ENCODE measurements at regions not wholly inside any gene's neighbourhood (a gene's known extent, or its start where the extent isn't known, plus 50 kb on each side); places are given as distances from the start of the nearest gene placed in this dataset.
A peak's percentile ranks its signal among the peaks of the same experiment; 100 is the strongest.

DNA sequence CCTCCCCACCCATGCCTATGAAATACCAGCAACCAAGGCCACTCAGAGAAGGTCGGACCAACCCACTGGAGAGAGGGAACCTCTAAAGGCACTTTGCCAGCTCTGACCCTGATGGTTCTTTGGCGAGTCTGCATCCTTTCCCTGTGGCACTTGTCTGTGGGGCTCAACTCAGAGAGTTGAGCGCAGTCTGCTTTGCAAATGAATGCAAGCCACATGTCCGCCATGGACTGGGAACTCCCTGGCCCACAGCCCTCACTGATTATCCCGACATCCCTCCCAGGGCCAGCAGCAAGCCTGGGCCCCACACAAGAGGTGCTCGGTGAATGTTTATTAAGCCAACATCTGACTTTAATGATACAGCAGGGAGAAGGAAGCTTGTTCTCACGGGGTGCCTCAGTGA is 55.5 kb upstream of the HES1 start:
- H3K4me3 ChIP-seq (ENCODE audit: low read depth, low read length), result no peak overlapping the region
- no peaks in the 10 kb centered on the region for H3K36me3 ChIP-seq (ENCODE audit: control insufficient read depth in 2 of 2, insufficient read depth in 1 of 2, low read length in 2 of 2)
- TF ChIP-seq ZNF776 (tag by site-specific recombination; IDR thresholded peaks at IDR 0.05; ENCODE audit: borderline replicate concordance), result no peak
- no peak for TF ChIP-seq ZBTB1 (tag by site-specific recombination; IDR thresholded peaks at IDR 0.05)
- TF ChIP-seq ZBTB8A (tag by site-specific recombination; IDR thresholded peaks at IDR 0.05), result no peak
- no peak for TF ChIP-seq ZBTB49 (tag by site-specific recombination; IDR thresholded peaks at IDR 0.05; ENCODE audit: low read depth)
- TF ChIP-seq ZNF121 (tag by site-specific recombination; IDR thresholded peaks at IDR 0.05), result no peak
- TF ChIP-seq ZNF274 (IDR thresholded peaks at IDR 0.05; ENCODE audit: low read length), result no peak
- TF ChIP-seq ZNF274 (tag by site-specific recombination; IDR thresholded peaks at IDR 0.05; ENCODE audit: borderline replicate concordance), result no peak
- no peak for TF ChIP-seq ZNF777 (tag by site-specific recombination; IDR thresholded peaks at IDR 0.05; ENCODE audit: borderline replicate concordance)
- no peak for TF ChIP-seq ZNF626 (tag by site-specific recombination; IDR thresholded peaks at IDR 0.05)
- no peak for TF ChIP-seq FEZF1 (tag by site-specific recombination; IDR thresholded peaks at IDR 0.05)
- no peak for TF ChIP-seq CTCF (tag by site-specific recombination; IDR thresholded peaks at IDR 0.05)
- TF ChIP-seq ZNF155 (tag by site-specific recombination; IDR thresholded peaks at IDR 0.05), result no peak
- TF ChIP-seq SALL2 (tag by site-specific recombination; IDR thresholded peaks at IDR 0.05; ENCODE audit: borderline replicate concordance), result no peak
- H3K27ac ChIP-seq (ENCODE audit: extremely low read depth, low read depth, low read length), result no peak overlapping the region
- H3K4me1 ChIP-seq (ENCODE audit: control insufficient read depth, insufficient read depth, low read length), result peaks cover 3% of the 10 kb centered on the region
- no peaks in the 10 kb centered on the region for H3K9me3 ChIP-seq (ENCODE audit: control insufficient read depth, insufficient read depth, low read depth, low read length)
- CTCF ChIA-PET, result no interaction called here
- POLR2A ChIA-PET, result no interaction called here

- Histone ChIP-seq H3K36me3 (ENCODE audit: control insufficient read depth in 2 of 2, insufficient read depth in 1 of 2, low read length in 2 of 2) (no peaks in the 10 kb centered on the region), H3K4me1 (ENCODE audit: control insufficient read depth, insufficient read depth, low read length) (peaks cover 3% of the 10 kb centered on the region), H3K4me3 (ENCODE audit: low read depth, low read length) (no peak overlapping the region), H3K9me3 (ENCODE audit: control insufficient read depth, insufficient read depth, low read depth, low read length) (no peaks in the 10 kb centered on the region), H3K27ac (ENCODE audit: extremely low read depth, low read depth, low read length) (no peak overlapping the region)
- ChIA-PET CTCF (no interaction called here), POLR2A (interaction anchor here (0.5 kb wide), 1 partner anchor 55 kb away, joined by 4 read pairs; the partner anchor contains the start of gene HES1)
- TF ChIP-seq, protein P1, sequence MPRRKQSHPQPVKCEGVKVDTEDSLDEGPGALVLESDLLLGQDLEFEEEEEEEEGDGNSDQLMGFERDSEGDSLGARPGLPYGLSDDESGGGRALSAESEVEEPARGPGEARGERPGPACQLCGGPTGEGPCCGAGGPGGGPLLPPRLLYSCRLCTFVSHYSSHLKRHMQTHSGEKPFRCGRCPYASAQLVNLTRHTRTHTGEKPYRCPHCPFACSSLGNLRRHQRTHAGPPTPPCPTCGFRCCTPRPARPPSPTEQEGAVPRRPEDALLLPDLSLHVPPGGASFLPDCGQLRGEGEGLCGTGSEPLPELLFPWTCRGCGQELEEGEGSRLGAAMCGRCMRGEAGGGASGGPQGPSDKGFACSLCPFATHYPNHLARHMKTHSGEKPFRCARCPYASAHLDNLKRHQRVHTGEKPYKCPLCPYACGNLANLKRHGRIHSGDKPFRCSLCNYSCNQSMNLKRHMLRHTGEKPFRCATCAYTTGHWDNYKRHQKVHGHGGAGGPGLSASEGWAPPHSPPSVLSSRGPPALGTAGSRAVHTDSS (tag by site-specific recombination; IDR thresholded peaks at IDR 0.05), result no peak
- peak; percentile 78 for TF ChIP-seq GLIS1 (tag by site-specific recombination; IDR thresholded peaks at IDR 0.05)
- no peak for TF ChIP-seq ZBTB8A (tag by site-specific recombination; IDR thresholded peaks at IDR 0.05)
- no peak for TF ChIP-seq ZNF146 (tag by site-specific recombination; IDR thresholded peaks at IDR 0.05)
- TF ChIP-seq ATF2 (tag by site-specific recombination; IDR thresholded peaks at IDR 0.05; ENCODE audit: low read depth), result peak; percentile 67
- no peak for TF ChIP-seq ZBTB48 (tag by site-specific recombination; IDR thresholded peaks at IDR 0.05)
- peak; percentile 80 for TF ChIP-seq KLF17 (tag by site-specific recombination; IDR thresholded peaks at IDR 0.05)
- TF ChIP-seq ZNF169 (tag by site-specific recombination; IDR thresholded peaks at IDR 0.05), result no peak
- TF ChIP-seq ZNF600 (tag by site-specific recombination; IDR thresholded peaks at IDR 0.05), result peak; percentile 60
- peak; percentile 52; the same call in 1 of the 2 replicates for TF ChIP-seq ZIC2 (tag by site-specific recombination; IDR thresholded peaks at IDR 0.05)
- peak; percentile 40 for TF ChIP-seq ZNF341 (tag by site-specific recombination; IDR thresholded peaks at IDR 0.05; ENCODE audit: low read depth)
- peak; percentile 39; the same call in 1 of the 2 replicates for TF ChIP-seq ZNF629 (tag by site-specific recombination; IDR thresholded peaks at IDR 0.05)
- TF ChIP-seq ZNF354C (tag by site-specific recombination; IDR thresholded peaks at IDR 0.05; ENCODE audit: borderline replicate concordance, low read depth), result no peak
These were observed 54.8 kb upstream of the HES1 start for GRCh38 chr3:194080913-194081800.

Measured in HEK293 (cell line).